Memory B cell (primary cell): ENCODE measurements at regions not wholly inside any gene's neighbourhood (a gene's known extent, or its start where the extent isn't known, plus 50 kb on each side); places are given as distances from the start of the nearest gene placed in this dataset.

Experiments used
- ATAC-seq: fragments of 150-1000 bp; cut with Tn5 transposase; 2 replicates; pipeline ENCODE4 v1.10.0; 2021; ENCODE audit warnings: low read depth, mild to moderate bottlenecking, moderate library complexity
- DNase-seq, 2 donors: peaks; one replicate each; pipeline ENCODE4 v3.0.0; 2022; ENCODE audit warnings: low spot score in 2 of 2
- H3K27ac Mint-ChIP-seq: one replicate; pipeline ENCODE4 v1.8.0; 2022; ENCODE audit warnings: mild to moderate bottlenecking, moderate library complexity, mixed read lengths
- H3K27me3 Mint-ChIP-seq: one replicate; pipeline ENCODE4 v1.8.0; 2022; ENCODE audit warnings: mixed read lengths
- H3K36me3 Mint-ChIP-seq: one replicate; pipeline ENCODE4 v1.8.0; 2022; ENCODE audit warnings: mild to moderate bottlenecking, mixed read lengths
- H3K4me1 Mint-ChIP-seq: one replicate; pipeline ENCODE4 v1.8.0; 2022; ENCODE audit warnings: mixed read lengths
- H3K4me3 Mint-ChIP-seq: one replicate; pipeline ENCODE4 v1.8.0; 2022; ENCODE audit warnings: mild to moderate bottlenecking, moderate library complexity, mixed read lengths
- H3K9me3 Mint-ChIP-seq: one replicate; pipeline ENCODE4 v1.8.0; 2022; ENCODE audit warnings: mixed read lengths

DNA sequence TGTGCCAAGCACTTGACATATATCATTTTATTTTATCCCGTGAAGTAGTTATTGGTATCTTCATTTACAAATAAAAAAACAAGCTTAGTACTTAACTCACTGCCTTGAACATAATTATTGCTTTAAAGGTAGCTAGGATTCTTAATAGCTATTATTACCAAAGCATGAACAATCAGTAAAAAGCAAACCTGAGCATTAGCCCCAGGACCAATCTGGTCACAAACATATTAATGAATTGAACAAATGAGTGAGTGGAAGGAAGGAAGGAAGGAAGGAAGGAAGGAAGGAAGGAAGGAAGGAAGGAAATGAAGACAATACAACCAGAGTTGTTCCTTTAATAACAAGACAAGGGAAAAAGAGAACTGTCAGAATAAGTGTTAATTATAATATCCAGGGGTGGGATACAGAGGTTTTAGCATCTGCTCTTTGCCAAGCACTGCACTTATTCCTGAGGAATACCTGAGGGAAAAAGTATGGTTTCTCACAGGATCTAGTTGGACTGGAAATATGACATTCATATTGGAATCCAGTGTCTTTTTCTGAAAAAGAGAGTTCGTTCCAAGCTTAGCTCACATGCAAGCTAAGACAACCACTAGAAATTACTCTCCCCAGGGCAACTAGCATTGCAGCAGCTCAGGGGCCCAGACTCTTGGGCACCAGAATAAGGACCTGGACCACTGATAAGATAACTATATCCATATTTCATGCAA, 172.9 kb upstream of the MGMT start:
- H3K36me3 Mint-ChIP-seq: no peaks in the 10 kb centered on the region
- no peaks in the 10 kb centered on the region for H3K27me3 Mint-ChIP-seq
- no peaks in the 10 kb centered on the region for H3K4me1 Mint-ChIP-seq
- H3K27ac Mint-ChIP-seq: no peak overlapping the region
- H3K4me3 Mint-ChIP-seq: no peak overlapping the region
- H3K9me3 Mint-ChIP-seq: no peaks in the 10 kb centered on the region
- DNase-seq (no peak), ATAC-seq (no peak)

DNA sequence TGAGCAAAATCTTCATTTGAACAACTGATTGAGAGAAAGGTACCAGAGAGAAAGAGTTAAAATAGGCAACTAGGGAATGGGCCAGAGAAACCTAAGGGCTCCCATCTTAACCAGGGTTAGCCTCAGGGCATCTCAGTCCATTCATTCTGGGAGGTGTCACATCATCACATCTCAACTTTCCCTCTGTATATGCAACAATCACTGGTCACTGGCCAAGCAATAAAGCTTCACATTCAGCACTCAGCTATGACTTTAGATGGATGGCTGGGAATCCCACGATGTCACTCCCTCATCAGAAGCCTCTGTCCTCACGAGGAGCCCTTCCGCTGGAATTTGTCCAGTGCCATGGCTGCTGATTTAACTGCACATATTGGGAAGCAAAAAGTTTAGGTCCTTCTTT, 172.1 kb upstream of the MGMT start:
- Mint-ChIP-seq H3K4me1 (no peaks in the 10 kb centered on the region), H3K27me3 (no peaks in the 10 kb centered on the region), H3K27ac (no peak overlapping the region), H3K36me3 (no peaks in the 10 kb centered on the region), H3K4me3 (no peak overlapping the region), H3K9me3 (no peaks in the 10 kb centered on the region)
- ATAC-seq (no peak), DNase-seq (no peak)

DNA sequence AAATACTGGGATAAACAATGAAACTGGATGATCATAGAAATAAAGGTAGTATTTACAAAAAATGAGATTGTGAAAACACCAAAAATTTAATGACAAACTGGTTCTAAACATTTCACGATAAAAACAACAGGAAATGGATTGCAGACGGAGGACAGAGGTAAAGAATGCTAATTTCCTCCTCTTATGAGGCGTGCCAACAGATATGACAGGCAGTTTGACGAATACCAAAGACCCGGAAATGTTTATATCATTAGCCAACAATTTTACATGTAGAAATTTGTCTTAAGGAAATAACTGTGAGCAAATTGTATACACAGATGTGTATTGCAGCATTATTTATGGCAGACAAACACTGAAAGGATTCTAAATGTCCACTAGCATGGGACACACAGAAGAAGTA, 162.0 kb upstream of the MGMT start:
- ATAC-seq: no peak
- DNase-seq: no peak
- H3K36me3 Mint-ChIP-seq: no peaks in the 10 kb centered on the region
- H3K27me3 Mint-ChIP-seq: no peaks in the 10 kb centered on the region
- H3K9me3 Mint-ChIP-seq: peaks cover 1% of the 10 kb centered on the region
- H3K27ac Mint-ChIP-seq: no peak overlapping the region
- no peak overlapping the region for H3K4me3 Mint-ChIP-seq
- no peaks in the 10 kb centered on the region for H3K4me1 Mint-ChIP-seq

DNA sequence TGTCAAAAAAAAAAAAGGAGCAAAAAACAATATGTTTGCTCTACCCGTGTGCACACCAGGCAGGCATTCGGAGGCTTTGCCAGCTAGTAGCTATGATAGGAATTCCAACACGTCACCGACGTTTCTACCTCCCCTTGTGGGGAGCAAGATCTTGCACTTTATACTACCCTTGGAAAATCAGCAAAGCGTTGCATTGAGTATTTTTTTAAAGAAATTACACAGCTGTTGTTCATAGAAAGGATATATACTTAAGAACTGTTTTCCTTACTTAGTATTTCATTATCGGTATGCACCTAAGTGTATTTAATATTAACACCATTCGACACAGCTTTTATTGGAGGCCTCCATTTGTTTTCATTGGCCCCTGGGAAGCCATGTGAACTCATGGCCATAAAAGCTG, 159.9 kb upstream of the MGMT start:
- no peak for DNase-seq
- Mint-ChIP-seq H3K27ac (no peak overlapping the region), H3K4me3 (no peak overlapping the region), H3K36me3 (no peaks in the 10 kb centered on the region), H3K4me1 (no peaks in the 10 kb centered on the region), H3K27me3 (peaks cover 4% of the 10 kb centered on the region), H3K9me3 (no peaks in the 10 kb centered on the region)
- no peak for ATAC-seq

- Mint-ChIP-seq H3K27ac (no peak overlapping the region), H3K27me3 (peaks cover 7% of the 10 kb centered on the region), H3K4me3 (no peak overlapping the region), H3K4me1 (no peaks in the 10 kb centered on the region), H3K36me3 (no peaks in the 10 kb centered on the region), H3K9me3 (no peaks in the 10 kb centered on the region)
- DNase-seq: no peak
- no peak for ATAC-seq
These were observed 158.0 kb upstream of the MGMT start for GRCh38 chr10:129308953-129309564.

- Mint-ChIP-seq H3K36me3 (no peaks in the 10 kb centered on the region), H3K4me1 (no peaks in the 10 kb centered on the region), H3K4me3 (no peak overlapping the region), H3K27ac (no peak overlapping the region), H3K27me3 (peaks cover 7% of the 10 kb centered on the region), H3K9me3 (no peaks in the 10 kb centered on the region)
- ATAC-seq (no peak), DNase-seq (no peak)
These were observed 157.5 kb upstream of the MGMT start for GRCh38 chr10:129309565-129309964.

DNA sequence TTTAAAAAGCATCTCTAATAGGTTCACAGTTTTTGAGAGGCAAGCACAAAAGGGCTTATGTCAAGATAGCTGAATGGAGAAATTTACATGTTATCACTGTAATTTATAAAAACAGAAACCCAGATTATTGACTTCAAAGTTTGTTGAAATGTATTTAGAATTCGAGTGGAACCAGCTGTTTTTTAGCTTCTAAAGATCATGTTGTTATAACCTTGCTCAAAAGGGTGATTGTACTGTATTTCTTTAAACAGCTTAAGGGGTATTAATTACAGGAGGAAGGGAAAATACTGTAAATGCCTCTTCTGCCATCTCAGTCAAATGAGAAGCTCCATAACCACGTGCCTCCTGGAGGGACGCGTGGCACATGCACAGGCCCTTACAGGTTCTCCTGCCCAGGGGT, 156.2 kb upstream of the MGMT start:
- Mint-ChIP-seq H3K27ac (no peak overlapping the region), H3K4me3 (no peak overlapping the region), H3K9me3 (peaks cover 5% of the 10 kb centered on the region), H3K27me3 (peaks cover 7% of the 10 kb centered on the region), H3K36me3 (no peaks in the 10 kb centered on the region), H3K4me1 (no peaks in the 10 kb centered on the region)
- DNase-seq (no peak), ATAC-seq (no peak)

DNA sequence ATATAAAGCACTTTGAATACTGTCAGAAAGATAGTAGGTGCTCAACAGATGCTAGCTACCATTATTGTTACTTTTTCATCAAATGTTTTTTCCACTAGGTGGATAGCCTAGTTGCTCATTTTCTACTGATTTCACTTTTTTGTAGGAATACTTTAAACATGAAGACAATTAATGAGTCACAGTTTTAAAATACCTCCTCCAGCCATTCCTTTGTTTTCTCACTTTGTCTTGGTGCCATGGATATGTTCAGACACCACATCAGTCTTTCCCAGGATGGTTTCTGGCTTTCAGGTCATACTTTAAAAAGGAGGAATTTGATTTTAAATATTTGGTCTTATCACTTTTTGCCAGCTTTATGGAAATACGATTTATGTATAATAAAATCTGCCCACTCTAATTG, 147.1 kb upstream of the MGMT start:
- ATAC-seq: no peak
- H3K36me3 Mint-ChIP-seq: no peaks in the 10 kb centered on the region
- no peaks in the 10 kb centered on the region for H3K27me3 Mint-ChIP-seq
- H3K4me3 Mint-ChIP-seq: no peak overlapping the region
- DNase-seq: no peak
- no peak overlapping the region for H3K27ac Mint-ChIP-seq
- no peaks in the 10 kb centered on the region for H3K4me1 Mint-ChIP-seq
- peaks cover 15% of the 10 kb centered on the region for H3K9me3 Mint-ChIP-seq

DNA sequence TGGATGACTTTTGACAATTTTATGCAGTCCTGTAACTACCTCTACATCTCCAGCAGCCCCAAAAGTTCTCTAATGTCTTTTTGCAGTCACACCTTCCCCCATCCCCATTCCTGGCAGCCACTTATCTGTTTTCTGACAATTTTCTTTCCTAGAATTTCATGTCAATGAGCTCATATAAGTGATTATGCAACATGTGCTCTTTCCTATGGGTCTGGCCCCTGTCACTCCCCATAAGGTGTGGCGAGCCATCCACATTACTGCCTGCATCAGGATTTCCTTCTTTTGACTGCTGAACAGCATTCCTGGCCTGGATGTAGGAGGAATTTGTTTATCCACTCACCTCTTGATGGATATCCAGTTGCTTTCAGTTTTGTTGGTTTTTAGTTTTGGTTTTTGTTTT, 146.7 kb upstream of the MGMT start:
- no peak for DNase-seq
- Mint-ChIP-seq H3K27ac (no peak overlapping the region), H3K4me3 (no peak overlapping the region), H3K4me1 (no peaks in the 10 kb centered on the region), H3K27me3 (no peaks in the 10 kb centered on the region), H3K9me3 (peaks cover 12% of the 10 kb centered on the region), H3K36me3 (no peaks in the 10 kb centered on the region)
- no peak for ATAC-seq

DNA sequence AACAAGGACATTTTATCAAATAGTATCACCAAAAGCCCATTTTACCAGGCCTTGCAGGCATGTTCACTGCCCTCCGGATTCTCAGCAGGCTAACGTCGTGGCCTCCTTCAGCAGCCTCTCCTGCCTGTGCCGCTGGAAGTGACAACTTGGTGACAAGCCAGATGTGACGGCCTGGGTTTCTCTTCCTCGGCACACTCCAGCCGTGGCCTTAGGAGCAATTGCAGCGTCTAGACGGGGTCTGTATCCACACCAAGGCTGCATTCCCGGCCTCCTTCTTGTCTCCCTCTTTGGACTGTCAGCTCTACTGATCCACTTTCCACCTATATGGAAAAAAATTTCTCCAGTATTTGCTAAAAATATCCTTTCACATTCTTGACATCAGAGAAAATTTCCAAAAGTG, 145.3 kb upstream of the MGMT start:
- DNase-seq: no peak
- no peaks in the 10 kb centered on the region for H3K4me1 Mint-ChIP-seq
- no peaks in the 10 kb centered on the region for H3K27me3 Mint-ChIP-seq
- H3K9me3 Mint-ChIP-seq: peaks cover 8% of the 10 kb centered on the region
- ATAC-seq: no peak
- H3K4me3 Mint-ChIP-seq: no peak overlapping the region
- no peak overlapping the region for H3K27ac Mint-ChIP-seq
- H3K36me3 Mint-ChIP-seq: no peaks in the 10 kb centered on the region

GRCh38 chr10:129322933-129323820, 143.9 kb upstream of the MGMT start:
- DNase-seq: no peak
- Mint-ChIP-seq H3K4me3 (no peak overlapping the region), H3K27ac (no peak overlapping the region), H3K36me3 (no peaks in the 10 kb centered on the region), H3K9me3 (peaks cover 8% of the 10 kb centered on the region), H3K27me3 (peaks cover 2% of the 10 kb centered on the region), H3K4me1 (no peaks in the 10 kb centered on the region)
- no peak for ATAC-seq

DNA sequence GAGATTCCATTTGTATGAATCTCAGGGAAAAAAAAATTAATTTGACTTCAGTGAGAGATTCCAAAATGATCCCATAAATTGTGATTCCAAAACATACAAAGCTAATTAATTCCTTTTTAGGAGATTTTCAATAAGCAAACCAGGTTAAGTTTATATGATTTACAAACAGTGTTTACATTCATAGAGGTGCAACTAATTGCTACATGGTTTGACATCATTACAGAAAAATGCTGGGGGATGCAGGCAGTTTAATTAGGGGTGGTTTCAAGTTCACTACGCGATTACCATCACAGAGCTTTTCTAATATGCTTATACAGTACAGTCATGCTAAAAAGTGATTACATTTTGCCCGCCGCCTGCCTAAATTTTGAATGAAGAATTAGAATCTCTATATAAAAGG, 143.2 kb upstream of the MGMT start:
- peaks cover 8% of the 10 kb centered on the region for H3K9me3 Mint-ChIP-seq
- ATAC-seq: no peak

DNA sequence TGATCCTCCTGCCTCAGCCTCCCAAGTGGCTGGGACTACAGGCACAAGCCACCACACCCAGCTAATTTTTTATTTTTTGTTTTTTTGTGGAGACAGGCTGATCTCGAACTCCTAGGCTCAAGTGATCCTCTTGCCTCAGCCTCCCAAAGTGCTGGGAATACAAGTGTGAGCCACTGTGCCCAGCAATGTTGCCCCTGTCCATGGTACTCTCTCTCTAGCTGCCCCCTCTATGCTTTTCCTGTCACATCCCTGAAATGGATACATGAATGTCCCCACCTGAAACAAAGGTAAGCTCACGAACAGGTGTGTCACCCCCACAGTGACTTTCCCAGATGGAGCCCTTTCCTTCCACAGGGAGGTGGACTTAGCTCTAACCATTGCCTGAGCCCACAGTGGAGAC, 141.1 kb upstream of the MGMT start:
- ATAC-seq (no peak), DNase-seq (no peak)
- peaks cover 4% of the 10 kb centered on the region for H3K9me3 Mint-ChIP-seq
- H3K4me3 Mint-ChIP-seq: no peak overlapping the region
- no peaks in the 10 kb centered on the region for H3K4me1 Mint-ChIP-seq
- H3K27me3 Mint-ChIP-seq: peaks cover 4% of the 10 kb centered on the region
- H3K36me3 Mint-ChIP-seq: no peaks in the 10 kb centered on the region
- H3K27ac Mint-ChIP-seq: no peak overlapping the region

More for the DNA sequence above, 143.2 kb upstream of the MGMT start:
- Mint-ChIP-seq H3K4me3 (no peak overlapping the region), H3K27me3 (peaks cover 2% of the 10 kb centered on the region), H3K27ac (no peak overlapping the region), H3K4me1 (no peaks in the 10 kb centered on the region), H3K36me3 (no peaks in the 10 kb centered on the region)
- DNase-seq: no peak

GRCh38 chr10:129328546-129328945, 138.5 kb upstream of the MGMT start:
- DNase-seq (no peak), ATAC-seq (no peak)
- Mint-ChIP-seq H3K27me3 (peaks cover 12% of the 10 kb centered on the region), H3K9me3 (no peaks in the 10 kb centered on the region), H3K27ac (no peak overlapping the region), H3K4me1 (no peaks in the 10 kb centered on the region), H3K4me3 (no peak overlapping the region), H3K36me3 (no peaks in the 10 kb centered on the region)
